GM19035 (cell line): ENCODE measurements at regions not wholly inside any gene's neighbourhood (a gene's known extent, or its start where the extent isn't known, plus 50 kb on each side); places are given as distances from the start of the nearest gene placed in this dataset.
"Not testable (repeated sequence)": the region's sequence is repeated elsewhere in the genome, so short reads cannot be mapped to it uniquely, and the experiment has no call there.

Source experiments
- ATAC-seq: cut with Tn5 transposase; IDR thresholded peaks from one replicate; pipeline ENCODE4 v1.9.1; 2021; ENCODE audit not compliant: unreplicated experiment

- ATAC-seq, result no peak
These were observed 71.8 kb downstream of the GGTLC2 start for GRCh38 chr22:22716136-22716665.

DNA sequence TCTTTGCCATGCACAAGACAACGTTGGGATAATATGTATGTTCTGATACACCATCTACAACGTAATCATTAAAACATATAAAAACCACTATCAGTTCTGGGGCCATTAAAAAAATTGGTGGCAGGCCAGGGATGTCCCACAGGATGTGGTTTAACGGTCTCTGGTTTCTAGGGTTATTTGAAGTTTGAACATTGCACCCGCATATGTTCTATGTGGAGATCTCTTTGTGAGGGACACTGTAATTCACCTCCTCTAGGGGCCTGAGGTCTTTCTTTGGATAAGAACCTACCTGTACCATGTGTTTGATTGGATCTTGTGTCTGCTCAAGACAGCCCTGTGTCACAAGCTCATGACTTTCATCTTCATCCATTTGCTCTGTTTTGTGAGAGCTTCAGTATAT lies 73.2 kb downstream of the GGTLC2 start:
- ATAC-seq, result no peak

DNA sequence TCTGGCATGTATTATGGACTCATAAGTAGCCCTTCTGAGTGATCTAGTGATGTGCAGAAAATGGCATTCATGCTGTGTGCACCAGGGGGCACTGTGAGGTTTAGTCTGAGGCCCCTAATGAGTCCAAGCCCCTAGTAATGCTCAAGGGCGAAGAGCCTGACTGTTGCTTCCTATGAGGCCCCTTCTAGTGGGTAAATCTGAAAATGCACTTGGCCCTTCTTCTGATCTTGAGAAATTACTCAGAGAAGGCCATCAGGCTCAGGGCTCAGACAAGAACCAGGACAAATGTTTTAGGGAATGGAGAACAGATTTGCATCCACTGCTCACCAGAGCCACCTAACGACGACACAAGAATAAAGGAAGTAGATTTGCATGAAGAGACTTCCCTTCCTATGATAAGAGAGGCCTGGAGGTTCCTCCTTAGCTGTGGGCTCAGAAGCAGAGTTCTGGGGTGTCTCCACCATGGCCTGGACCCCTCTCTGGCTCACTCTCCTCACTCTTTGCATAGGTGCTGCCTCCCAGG lies 75.8 kb downstream of the GGTLC2 start:
- ATAC-seq, result peak; percentile 63

- peak; percentile 59 for ATAC-seq
These were observed 76.4 kb downstream of the GGTLC2 start for GRCh38 chr22:22720724-22721261.

GRCh38 chr22:22721681-22722354 lies 77.4 kb downstream of the GGTLC2 start:
- ATAC-seq, result no peak

GRCh38 chr22:22728382-22728781 lies 84.0 kb downstream of the GGTLC2 start:
- no peak for ATAC-seq

DNA sequence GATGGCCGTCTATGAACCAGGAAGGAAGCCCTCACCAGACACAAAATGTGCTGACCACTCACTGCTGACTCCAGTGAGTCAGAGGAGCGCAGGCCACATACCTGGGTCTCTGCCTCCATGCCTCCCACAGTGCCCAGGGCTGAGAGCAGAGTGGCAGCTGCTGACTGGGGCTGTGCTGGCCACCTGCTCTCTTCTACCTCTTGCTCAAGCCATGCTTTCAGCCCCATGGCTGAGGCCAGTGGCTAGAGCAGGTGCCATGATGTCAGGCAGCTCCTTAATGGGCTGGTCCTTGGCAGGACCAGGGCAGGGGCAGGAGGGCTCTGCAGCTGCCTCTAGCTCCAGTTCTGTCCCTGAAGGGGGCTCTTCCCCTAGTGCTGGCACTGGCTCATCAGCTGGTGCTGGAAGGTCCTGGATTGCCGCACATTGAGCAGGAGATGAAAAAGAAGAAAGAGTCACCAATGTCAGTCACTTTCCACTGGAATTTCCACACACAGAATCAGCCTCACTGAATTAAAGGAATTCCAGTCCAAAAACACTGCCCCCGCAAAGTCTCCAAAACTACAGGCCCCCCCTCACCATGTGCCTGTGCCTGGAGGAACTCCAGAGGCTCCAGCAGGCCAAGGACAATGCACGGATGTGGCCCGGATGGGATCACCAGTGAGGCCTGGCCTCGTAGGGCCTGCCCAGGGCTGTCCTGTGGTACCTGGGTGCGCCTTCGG lies 86.4 kb downstream of the GGTLC2 start:
- no peak for ATAC-seq

DNA sequence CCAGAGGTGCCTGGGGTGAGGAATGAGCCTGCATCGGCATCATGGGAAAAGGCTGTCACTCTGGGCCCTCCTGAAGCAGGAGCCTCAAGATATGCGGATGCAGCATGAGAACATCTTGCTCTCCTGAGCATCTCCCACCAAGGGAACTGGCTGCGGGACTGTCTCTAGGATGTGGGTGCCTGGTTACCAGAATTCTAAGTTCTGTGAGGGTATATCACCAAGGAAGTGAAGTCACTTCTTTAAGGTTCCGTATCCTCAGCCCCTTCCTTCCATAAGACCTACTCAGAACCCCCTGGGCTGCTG lies 86.9 kb downstream of the GGTLC2 start:
- no peak for ATAC-seq

GRCh38 chr22:22733006-22733405 lies 88.6 kb downstream of the GGTLC2 start:
- not testable (repeated sequence) for ATAC-seq

- no peak for ATAC-seq
These were observed 89.5 kb downstream of the GGTLC2 start for GRCh38 chr22:22733881-22734373.

DNA sequence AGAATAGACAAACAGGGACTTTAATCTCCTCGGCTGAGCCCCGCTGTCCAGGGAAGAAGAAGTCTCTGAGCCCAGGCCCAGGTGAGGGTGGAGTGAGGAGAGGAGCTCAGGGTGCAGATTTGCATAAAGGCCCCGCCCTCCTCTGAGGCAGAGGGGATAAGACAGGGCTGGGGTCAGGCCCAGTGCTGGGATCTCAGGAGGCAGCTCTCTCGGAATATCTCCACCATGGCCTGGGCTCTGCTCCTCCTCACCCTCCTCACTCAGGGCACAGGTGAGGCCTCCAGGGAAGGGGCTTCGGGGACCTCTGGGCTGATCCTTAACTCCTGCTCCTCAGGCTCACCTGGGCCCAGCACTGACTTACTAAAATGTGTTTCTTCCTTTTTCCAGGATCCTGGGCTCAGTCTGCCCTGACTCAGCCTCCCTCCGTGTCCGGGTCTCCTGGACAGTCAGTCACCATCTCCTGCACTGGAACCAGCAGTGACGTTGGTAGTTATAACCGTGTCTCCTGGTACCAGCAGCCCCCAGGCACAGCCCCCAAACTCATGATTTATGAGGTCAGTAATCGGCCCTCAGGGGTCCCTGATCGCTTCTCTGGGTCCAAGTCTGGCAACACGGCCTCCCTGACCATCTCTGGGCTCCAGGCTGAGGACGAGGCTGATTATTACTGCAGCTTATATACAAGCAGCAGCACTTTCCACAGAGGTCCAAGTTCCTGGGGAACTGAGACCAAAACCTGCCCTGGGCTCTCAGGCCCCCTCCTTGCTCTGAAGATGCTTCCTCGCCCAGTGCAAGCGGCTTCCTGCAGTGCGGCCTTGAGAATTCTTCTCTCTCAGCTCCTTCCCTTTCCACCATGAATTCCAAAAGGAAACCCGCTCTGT lies 90.2 kb downstream of the GGTLC2 start:
- ATAC-seq, result not testable (repeated sequence)

- ATAC-seq, result not testable (repeated sequence)
These were observed 90.9 kb downstream of the GGTLC2 start for GRCh38 chr22:22735276-22735675.

- no peak for ATAC-seq
These were observed 91.5 kb downstream of the GGTLC2 start for GRCh38 chr22:22735695-22736611.

DNA sequence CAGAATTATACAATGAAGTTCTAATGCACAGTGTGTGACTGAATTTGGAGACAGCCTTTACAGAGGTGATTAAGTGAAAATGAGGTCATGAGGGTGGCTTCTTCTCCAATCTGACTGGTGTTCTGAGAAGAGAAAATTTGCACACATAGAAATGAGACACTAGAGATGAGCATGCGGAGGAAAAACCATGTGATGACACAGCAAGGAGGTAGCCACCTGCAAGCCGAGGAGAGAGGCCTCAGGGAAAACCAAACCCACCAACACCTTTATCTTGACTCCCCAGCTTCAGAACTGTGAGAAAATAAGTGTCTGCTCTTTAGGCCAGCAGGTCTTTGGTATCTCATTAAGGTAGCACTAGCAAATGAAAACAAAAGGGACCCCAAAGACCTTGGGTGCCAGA lies 93.2 kb downstream of the GGTLC2 start:
- ATAC-seq, result no peak

- no peak for ATAC-seq
These were observed 94.7 kb downstream of the GGTLC2 start for GRCh38 chr22:22738959-22739585.

DNA sequence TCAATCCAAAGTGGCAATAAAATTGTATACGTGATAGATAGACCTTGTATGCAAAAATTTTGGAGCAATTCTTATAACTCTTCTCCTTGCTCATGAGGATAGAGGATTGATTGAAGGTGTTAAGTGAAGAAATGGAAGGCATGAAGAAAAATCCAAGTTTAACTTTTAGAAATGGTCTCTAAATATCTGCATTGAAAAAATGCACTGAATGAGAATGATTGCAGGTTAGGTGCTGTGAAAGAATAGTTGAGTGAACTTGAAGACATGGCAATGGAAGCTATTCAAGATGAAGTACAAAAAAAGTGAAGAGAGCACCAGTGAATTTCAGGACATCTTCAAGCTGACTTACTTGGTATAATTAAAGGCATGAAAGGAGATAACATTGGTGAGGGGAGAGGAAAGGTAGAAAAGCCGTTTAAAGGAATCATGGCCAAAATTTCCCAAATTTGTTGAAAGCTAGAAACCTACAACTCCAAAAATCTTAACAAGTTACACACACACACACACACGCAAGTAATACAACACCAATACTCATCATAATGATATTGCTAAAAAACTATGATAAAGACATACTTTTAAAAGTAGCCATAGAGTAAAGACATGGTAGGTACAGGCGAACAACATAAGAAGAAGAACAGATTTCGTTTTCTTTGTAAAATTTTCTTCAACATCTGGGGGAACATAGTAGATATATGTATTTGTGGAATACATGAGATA lies 96.3 kb downstream of the GGTLC2 start:
- ATAC-seq, result no peak

DNA sequence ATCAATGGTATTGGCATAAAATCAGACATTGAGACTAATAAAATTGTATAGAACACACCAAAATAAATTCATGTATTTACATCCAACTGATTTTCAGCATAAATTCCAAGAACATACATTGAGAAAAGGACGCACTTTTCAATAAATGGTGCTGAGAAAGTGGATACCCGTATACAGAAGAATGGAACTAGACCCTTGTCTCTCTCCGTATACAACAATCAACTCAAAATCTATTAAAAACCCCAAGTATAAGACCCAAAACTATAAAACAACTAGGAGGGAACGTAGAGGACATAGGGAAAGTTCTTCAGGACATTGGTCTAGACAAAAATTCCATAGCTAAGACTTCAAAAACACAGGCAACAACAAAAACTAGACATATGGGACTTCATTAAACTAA lies 97.4 kb downstream of the GGTLC2 start:
- no peak for ATAC-seq

- no peak for ATAC-seq
These were observed 98.2 kb downstream of the GGTLC2 start for GRCh38 chr22:22742641-22743040.
